ENCODE measurements at regions not wholly inside any gene's neighbourhood (a gene's known extent, or its start where the extent isn't known, plus 50 kb on each side); places are given as distances from the start of the nearest gene placed in this dataset.
A peak's percentile ranks its signal among the peaks of the same experiment; 100 is the strongest.

DNA sequence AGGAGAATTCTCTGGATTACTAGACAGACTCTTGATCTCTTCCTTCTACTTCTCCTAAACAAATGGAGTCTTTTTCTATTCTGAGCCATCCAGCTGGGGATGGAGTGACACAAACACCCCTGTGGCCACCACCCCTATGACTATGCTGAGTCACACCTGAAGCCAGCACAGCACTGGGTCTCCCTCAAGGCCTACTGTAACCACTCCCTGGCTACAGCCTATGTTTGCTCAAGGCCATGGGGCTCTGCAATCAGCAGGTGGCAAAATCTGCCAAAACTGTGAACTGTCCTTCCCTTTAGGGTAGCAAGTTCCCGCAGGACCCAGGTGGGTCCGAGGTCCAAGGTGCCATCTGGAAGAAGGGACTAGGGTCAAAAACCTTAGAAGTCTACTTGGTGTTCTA, 132.3 kb downstream of the TINAG start:
- DNase-seq (ENCODE audit: low read depth) = no peak

DNA sequence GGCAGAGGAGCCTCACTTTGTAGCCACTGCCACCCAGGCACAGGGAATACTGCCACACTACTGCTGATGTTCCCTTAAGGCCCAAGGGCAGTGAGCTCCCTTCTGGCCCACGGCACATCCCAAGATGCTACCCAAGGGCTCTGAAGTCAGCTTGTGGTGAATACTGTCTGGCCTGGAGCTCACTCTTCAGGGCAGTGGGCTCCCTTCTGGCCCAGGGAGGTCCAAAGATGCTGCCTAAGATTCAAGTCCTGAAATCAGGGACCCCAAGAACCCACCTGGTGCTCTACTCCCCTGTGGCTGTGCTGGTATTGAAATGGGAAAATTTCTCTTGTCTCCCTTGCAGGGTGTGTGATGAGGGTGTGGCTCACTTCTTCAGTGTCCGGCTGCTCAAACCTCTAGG, 132.8 kb downstream of the TINAG start:
- no peak for DNase-seq (ENCODE audit: low read depth)

DNA sequence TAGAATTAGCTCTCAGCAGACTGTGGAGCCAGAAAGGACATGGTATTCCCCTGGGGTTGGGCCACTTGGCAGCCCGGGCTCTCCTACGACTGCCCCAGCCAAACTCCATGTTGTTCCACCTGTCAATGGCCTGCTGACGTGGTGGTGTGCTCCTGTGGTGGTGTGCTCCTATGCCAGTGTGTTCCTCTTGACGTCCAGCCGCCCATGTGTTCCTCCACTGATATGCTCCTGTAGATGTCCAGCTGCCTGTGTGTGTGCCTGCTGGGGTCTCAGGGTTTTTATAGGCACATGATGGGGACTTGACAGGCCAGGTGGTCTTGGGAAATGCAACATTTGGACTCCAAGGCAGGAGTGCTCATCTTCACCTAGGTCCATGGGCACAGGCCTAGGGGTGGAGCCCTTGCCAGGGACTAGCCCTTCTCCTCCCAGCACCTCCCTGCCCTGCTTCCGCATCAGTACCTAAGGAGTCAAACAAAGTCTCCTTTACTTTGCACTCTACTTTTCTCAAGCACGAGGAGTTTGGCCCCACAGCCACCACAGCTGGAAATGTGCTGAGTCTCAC, 133.5 kb downstream of the TINAG start:
- no peak for DNase-seq (ENCODE audit: low read depth)

DNA sequence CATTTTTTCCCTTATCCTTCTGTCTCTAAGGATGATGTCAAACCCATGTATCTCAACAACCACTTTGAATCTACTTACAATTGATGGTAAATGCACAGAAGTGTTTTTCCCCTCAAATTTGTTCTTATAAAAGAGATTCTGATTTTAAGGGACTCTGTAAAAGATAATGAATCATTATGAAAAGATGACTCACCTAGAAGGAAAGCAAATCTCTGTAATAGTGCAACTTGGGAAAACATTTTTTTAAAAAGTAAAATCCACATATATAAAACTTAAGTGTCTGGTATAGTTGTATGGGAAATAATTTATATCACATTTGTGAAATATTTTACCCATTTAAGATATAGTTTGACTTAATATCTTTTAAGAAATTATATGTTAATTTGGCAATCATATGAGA, 137.0 kb downstream of the TINAG start:
- DNase-seq (ENCODE audit: low read depth) = no peak

DNA sequence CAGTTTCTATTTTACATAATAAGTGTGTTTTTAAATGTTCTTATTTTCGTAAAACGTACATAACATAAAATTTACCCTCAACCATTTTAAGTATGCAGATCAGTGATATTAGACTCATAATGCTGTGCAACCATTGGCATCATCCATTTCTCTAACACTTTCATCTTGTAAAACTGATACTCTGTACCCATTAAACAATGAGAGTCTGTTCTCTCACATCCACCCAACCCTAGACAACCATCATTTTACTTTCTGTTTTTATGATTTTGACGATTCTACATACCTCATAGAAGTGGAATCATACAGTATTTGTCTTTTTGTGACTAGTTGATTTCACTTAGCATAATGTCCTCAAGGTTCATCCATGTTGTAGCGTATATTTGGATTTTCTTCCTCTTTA, 140.4 kb downstream of the TINAG start:
- no peak for DNase-seq (ENCODE audit: low read depth)

DNA sequence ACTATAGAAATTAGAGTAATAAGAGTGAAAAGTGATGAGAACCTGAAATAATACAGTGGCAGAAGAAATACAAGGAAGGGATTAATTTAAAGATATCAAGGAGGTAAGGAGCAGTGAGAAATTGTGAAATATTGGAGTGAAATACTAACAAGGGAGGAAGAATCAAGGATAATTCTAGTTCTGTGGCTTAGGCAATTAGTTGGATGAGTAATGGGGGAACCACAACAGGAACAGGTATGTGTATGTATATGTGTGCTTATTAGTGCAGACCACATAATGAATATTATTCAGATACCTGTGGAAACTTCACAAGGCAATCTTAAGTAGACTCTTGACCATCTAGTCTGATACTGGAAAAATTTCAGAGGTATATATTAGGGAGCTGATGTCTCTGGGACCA, 143.3 kb downstream of the TINAG start:
- DNase-seq (ENCODE audit: low read depth) = no peak

DNA sequence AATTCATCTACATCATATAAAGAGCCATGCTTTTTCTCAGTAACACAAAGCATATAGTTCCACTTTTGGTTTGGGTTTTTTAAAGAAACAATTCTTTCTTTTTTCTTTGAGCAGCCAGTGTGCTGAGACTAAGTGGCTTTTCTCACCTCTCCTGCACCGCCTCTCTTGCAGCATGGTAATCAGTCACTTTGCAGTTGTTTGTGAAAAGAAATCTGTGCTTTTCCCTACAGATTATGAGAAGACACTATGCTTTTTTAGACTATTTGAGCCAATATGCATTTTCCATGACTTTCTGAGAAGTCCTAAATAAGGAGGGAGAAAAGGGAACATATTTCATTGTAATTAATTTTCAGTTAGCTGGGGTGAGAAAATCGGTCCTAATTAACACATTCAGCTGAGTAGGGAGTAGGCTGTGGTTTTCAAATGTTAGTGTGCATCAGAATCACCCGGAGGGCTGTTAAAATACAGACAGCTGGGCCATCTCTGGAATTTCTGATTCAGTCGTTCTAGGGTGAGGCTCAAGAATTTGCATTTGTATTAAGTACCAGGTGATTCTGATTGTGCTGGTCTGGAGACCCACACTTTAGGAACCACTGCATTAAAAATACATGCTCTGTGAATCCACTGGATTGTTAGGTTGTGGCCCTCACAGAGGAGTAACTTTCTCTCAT, 155.2 kb downstream of the TINAG start:
- no peak for DNase-seq (ENCODE audit: low read depth)

DNA sequence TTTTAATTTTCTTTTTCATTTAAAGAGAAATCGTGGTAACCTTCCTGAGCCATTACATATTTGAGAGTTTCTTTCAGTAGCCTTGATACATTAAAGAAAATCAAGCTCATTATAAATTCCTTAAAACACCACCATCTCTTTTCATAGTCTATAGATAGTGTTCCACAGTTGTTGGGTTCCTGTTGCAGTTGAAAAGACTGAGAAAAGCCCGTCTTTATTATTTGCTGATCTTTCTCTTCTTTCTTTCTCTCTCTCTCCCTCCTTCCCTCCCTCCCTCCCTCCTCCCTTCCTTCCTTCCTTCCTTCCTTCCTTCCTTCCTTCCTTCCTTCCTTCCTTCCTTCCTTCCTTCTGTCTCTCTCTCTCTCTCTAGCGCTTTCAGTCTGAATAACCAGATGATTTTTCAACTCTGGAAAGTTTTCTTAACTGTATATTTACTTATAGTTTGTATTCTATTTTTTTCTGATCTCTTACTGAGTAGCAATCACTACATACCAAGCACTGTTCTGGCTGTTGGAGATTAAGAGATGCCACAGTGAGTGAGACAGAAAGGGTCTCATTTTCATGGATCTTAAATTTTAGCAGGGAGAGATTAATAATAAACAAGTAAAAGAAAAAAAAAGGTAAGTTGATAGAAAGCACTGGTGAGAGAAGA, 157.5 kb downstream of the TINAG start:
- no peak for DNase-seq (ENCODE audit: low read depth)

DNA sequence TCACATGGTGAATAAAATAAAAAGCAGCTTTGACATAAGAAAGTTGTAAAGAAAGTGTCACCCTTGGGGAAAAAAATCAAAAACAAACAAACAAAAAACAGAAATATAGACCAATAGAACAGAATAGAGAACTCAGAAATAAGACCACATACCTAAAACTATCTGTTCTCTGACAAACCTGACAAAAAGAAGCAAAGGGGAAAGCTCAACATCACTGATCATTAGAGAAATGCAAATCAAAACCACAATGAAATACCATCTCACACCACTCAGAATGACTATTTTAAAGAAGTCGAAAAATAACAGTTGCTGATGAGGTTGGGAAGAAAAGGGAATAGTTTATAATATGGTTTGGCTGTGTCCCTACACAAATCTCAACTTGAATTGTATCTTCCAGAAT, 159.1 kb downstream of the TINAG start:
- no peak for DNase-seq (ENCODE audit: low read depth)

DNA sequence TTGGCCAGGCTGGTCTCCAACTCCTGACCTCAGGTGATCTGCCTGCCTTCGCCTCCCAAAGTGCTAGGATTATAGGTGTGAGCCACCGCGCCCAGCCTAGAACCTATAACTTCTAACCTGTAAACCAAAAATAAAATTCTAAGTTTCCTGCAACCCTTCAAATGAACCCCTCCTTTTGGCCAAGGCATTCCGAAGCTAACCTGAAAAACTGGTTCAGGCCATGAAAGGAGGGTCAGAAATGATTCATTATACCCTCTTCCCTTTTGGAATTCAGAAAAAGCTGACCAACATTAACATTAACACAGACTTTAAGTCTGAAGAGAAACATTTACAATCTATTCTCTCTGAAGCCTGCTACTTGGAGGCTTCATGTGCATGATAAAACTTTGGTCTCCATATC, 165.1 kb downstream of the TINAG start:
- DNase-seq (ENCODE audit: low read depth) = no peak

DNA sequence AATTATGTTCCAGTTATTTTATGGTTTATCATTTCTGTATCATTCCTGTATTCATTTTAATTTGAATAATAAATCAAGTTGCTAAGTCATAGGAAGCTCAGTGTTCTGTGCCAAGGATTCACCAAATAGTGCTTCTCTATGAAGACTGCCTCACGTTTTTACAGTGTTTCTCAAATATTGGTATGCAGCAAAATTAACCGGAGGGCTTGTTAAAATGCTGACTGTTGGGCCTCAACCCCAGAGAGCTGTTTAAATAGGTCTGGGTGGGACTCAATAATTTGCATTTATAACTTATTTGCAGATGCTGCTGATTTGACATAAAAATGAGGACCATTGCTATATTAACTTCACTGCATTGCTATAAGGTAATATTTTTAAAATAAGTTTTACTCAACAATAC, 166.7 kb downstream of the TINAG start:
- DNase-seq (ENCODE audit: low read depth) = no peak

DNA sequence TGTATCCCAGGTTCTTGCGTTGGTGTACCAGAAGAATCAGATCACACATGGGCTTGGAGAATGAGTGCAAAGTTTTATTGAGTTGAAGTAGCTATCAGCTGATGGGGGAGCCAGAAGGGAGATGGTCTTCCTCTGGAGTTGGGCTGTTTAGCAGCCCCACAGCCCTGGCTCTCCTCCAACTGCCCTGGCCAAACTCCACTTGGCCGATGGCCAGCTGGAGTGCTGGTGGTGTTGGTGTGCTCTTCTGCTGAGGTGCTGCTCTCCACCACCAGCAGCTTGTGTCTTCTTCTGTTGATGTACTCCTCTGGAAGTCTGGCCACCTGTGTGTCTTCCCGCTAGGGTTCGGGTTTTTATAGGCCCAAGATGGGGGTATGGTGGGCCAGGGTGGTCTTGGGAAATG, 172.8 kb downstream of the TINAG start:
- DNase-seq (ENCODE audit: low read depth) = no peak

DNA sequence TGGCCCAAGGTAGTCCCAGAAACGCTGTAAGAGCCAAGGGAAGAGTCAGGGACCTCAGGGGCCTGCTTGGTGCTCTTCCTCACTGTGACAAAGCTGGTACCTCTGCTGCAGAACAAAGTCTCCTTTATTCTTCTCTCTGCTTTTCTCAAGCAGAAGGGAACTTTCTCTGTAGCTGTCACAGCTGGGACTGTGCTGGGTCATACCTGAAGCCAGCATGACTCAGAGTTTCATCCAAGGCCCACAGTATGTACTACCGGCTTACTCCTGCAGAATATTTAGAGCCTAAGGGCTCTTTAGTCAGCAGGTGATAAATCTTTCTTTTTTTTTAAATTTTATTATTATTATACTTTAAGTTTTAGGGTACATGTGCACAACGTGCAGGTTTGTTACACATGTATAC, 183.2 kb downstream of the TINAG start:
- no peak for DNase-seq (ENCODE audit: low read depth)

DNA sequence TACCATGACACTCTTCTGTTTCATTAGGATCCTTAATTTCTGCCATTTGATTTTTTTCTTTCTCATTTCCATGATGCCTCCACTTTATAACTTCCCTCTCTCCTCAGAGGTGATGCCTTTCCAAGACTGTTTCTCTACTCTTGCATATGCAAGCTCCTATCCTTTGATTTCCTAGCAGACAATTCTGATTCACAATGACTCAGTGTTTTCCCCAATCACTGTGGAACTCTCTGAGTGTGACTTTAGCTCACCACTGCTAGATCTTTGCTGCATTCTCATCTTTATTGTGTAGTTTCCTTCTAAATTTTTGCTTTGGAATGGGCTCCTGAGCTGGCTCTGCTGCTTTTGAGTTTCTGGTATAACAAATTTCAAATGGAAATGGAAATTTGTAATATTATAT, 184.9 kb downstream of the TINAG start:
- DNase-seq (ENCODE audit: low read depth) = peak; percentile 47

DNA sequence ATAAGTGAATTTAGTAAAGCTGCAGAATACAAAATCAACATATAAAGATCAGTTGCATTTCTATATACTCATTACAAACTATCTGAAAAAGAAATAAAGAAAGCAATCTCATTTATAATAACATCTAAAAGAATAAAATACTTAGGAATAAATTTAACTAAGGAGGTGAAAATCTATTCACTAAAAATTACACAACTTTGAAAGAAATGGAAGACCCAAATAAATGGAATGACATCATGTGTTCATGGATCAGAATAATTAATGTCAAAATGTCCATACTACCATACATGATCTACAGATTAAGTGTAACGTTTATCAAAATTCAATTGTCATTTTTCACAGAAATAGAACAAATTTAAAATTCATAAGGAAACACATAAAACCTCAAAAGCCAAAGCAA, 194.9 kb downstream of the TINAG start:
- no peak for DNase-seq (ENCODE audit: low read depth)

DNA sequence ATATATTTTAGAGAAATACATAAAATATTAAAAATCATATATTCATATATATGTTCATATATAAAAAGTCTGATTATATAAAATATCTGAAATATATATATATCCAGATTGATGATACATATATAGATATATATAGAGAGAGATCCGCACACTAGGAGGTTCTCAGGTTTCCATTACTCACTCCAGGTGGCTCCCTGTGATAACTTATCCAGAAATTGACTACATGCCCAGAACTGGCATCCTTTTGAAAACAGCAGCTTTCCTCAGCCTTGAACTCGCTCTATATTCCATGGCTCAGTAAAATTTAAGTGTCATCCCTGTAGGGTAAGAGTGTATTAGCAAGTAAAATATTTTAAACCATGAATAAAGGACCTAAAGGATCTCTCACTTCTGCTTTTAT, 206.8 kb downstream of the TINAG start:
- no peak for DNase-seq (ENCODE audit: low read depth)

DNA sequence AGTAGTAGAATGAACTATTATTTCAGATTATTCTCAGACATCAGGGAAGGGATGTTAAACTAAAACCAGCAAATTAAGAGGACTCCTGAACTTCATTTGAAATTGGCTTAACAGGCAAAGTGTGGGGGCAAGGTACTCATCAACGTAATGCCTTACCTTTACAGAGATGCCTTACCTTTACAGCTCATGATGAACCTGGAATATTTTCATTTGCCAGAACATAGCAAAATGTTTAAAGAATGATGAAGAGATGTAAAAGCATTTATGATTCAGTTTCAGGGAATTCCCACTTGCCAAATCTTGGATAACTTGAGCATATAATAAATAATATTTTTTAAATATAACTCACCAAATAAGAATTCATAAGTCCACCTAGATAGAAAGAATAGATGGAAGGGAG, 207.5 kb downstream of the TINAG start:
- no peak for DNase-seq (ENCODE audit: low read depth)

DNA sequence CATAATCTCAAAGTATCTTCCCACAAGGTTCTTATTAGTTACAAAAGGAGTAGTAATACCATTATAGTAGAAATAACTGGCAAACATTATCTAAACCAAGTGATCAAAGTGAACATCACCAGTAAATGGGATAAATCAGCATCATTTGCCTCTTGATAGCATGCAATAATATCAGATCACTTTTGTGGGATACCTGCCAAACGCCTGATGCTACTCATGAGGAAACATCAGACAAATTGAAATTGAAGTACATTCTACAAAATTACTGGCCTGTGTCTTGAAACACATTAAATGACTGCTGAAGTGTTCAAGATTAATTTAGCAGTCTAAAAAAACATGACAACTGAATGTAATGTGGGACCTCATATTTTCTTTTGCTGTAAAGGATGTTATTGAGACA, 208.1 kb downstream of the TINAG start:
- DNase-seq (ENCODE audit: low read depth) = no peak

DNA sequence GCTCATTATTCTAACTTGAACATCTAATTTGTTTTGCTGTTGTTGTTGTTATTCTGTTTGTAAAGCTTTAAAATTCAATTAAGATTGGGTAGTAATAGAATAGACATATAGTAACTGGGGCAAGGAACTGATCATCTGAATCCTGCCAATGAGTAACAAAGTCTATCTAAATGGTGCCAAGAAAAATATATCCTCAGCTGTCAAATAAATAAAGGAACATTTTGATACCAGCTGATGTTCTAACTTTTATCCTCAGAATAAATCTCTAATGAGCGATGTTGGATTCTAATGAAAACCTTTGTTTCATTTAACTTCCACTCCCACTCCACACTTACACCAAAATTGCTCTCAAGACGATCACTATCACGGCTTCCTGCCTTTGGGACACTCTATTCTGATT, 210.9 kb downstream of the TINAG start:
- no peak for DNase-seq (ENCODE audit: low read depth)

DNA sequence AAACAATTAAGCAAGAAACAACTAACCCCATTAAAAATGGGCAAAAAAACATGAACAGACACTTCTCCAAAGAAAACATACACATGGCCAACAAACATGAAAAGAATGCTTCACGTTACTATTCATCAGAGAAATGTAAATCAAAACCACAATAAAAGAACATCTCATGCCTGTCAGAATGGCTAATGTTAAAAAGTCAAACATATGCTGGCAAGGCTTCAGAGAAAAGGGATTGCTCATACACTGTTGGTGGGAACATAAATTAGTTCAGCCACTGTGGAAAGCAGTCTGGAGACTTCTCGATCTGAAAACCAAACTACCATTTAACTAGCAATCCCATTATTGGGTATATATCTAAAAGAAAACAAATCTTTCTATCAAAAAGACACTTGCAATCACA, 217.5 kb downstream of the TINAG start:
- peak; percentile 11 for DNase-seq (ENCODE audit: low read depth)

DNA sequence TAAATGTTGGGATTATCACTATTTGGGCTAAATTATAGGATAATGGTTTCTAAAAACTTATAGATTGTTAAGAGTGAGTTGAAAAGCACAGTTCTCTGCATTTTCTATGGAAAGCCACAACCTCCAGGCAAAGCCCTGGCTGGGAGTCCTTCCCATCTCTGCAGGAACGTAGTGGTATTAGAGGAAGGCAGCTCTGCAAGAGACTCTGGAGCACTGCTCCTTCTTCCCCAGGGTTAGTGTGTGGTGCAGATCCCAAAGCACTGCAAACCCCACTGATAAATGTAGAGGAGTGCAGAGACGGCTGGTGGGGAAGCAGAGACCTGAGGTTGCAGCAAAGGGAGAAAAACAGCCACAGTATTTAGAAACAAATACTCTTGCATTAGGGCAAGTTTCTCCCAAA, 225.3 kb downstream of the TINAG start:
- DNase-seq (ENCODE audit: low read depth) = no peak

DNA sequence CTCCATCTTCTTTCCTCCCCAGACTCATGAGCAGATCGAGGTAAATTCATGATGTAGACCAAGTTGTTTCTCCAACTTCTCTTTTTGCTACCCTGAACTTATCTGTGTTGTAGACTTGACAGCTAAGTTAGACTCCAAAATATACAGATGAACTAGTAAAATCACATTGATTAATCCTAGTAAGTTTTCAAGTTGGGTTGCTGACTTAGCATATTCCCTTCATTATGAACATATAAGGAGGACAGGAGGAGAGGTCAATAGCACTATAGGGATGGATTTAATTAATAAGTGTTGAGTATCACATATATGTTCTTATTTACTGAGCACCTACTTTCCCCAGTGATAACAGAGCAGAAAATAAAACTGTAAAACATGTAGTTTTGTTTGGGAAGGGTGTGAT, 227.3 kb downstream of the TINAG start:
- no peak for DNase-seq (ENCODE audit: low read depth)

DNA sequence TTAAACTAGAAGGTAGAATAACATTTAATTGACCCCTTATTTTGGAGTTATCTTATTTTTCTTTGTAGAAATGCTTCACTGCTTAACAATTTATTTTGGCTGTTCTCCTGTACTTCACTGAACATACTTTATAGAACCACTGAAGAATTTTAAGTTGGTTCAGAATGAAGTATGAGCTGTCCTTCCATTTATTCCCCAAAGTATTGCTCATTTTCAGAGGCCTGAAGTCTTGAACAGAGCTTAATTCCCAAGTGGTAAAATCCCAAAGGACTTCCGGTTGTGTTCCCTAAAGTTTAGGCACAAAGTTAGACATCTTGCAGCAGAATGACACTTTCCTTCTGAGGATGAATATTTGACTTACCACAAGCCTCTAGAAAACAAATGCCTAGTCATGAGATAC, 233.3 kb downstream of the TINAG start:
- DNase-seq (ENCODE audit: low read depth) = no peak

DNA sequence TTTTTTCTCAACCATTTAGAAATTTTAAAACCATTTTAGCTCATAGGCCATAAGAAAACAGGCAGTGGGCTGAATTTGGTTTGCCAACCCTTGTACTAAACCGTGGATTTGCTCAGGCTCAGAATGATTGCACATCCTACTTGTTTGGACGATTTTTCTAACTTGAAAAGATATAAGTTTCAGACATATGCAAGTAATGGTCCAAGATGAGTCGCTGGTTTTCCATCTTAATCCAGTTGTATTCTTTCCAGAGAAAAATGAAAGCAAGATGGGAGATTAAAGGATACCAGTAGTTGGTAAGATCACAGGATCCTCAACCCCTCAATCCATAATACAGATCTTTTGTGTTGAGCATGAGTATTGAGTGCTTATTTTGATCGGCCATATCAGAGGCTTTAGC, 250.9 kb downstream of the TINAG start:
- DNase-seq (ENCODE audit: low read depth) = no peak
